Trophoblast cell (in vitro differentiated cells and primary cell): ENCODE measurements at regions not wholly inside any gene's neighbourhood (a gene's known extent, or its start where the extent isn't known, plus 50 kb on each side); places are given as distances from the start of the nearest gene placed in this dataset.

Source experiments
- DNase-seq, 2 donors: peaks; one replicate each; pipeline ENCODE4 v3.0.0-alpha.2; 2016
- H2AFZ ChIP-seq: 2 replicates; pipeline ENCODE4 v1.6.1; 2013; ENCODE audit warnings: low read length, moderate library complexity, mild to moderate bottlenecking; ENCODE audit not compliant: insufficient read depth, poor library complexity
- H2AK5ac ChIP-seq: 2 replicates; pipeline ENCODE4 v1.6.1; 2013; ENCODE audit warnings: mild to moderate bottlenecking, low read length
- H2BK120ac ChIP-seq: 2 replicates; pipeline ENCODE4 v1.6.1; 2013; ENCODE audit warnings: low read length, mild to moderate bottlenecking, moderate library complexity; ENCODE audit not compliant: insufficient read depth, poor library complexity
- H2BK12ac ChIP-seq: 2 replicates; pipeline ENCODE4 v1.6.1; 2013; ENCODE audit warnings: mild to moderate bottlenecking, low read length, moderate library complexity
- H2BK5ac ChIP-seq: 2 replicates; pipeline ENCODE4 v1.6.1; 2013; ENCODE audit warnings: low read length, low read depth, moderate library complexity, mild to moderate bottlenecking; ENCODE audit not compliant: poor library complexity
- H3K14ac ChIP-seq: 2 replicates; pipeline ENCODE4 v1.6.1; 2013; ENCODE audit warnings: mild to moderate bottlenecking, low read length
- H3K18ac ChIP-seq: 2 replicates; pipeline ENCODE4 v1.6.1; 2013; ENCODE audit warnings: mild to moderate bottlenecking, low read length
- H3K23ac ChIP-seq: 2 replicates; pipeline ENCODE4 v1.6.1; 2013; ENCODE audit warnings: low read length
- H3K27ac ChIP-seq: 2 replicates; pipeline ENCODE4 v1.5.1; 2013; ENCODE audit warnings: low read depth, mild to moderate bottlenecking, inconsistent platforms, low read length, moderate library complexity
- H3K27me3 ChIP-seq: 2 replicates; pipeline ENCODE4 v1.6.1; 2013; ENCODE audit warnings: inconsistent platforms, mild to moderate bottlenecking, low read length, moderate library complexity; ENCODE audit not compliant: insufficient read depth
- H3K36me3 ChIP-seq, 2 experiments: 1 replicate in 1 of 2; 2 replicates in 1 of 2; pipeline ENCODE4 v1.6.1; 2013; ENCODE audit warnings: low read length in 2 of 2, mild to moderate bottlenecking in 2 of 2, moderate library complexity in 1 of 2; ENCODE audit not compliant: insufficient read depth in 2 of 2, control insufficient read depth in 1 of 2
- H3K4ac ChIP-seq: 2 replicates; pipeline ENCODE4 v1.6.1; 2013; ENCODE audit warnings: low read depth, mild to moderate bottlenecking, low read length, moderate library complexity
- H3K4me1 ChIP-seq, 2 experiments: 1 replicate in 1 of 2; 2 replicates in 1 of 2; pipeline ENCODE4 v1.6.1; 2013; ENCODE audit warnings: low read length in 2 of 2, mild to moderate bottlenecking in 2 of 2, moderate library complexity in 1 of 2; ENCODE audit not compliant: insufficient read depth in 2 of 2, control insufficient read depth in 1 of 2
- H3K4me2 ChIP-seq: 2 replicates; pipeline ENCODE4 v1.6.1; 2013; ENCODE audit warnings: inconsistent platforms, mild to moderate bottlenecking, low read length, moderate library complexity
- H3K4me3 ChIP-seq: 2 replicates; pipeline ENCODE4 v1.5.1; 2013; ENCODE audit warnings: mild to moderate bottlenecking, low read depth, low read length, inconsistent platforms
- H3K79me1 ChIP-seq: one replicate; pipeline ENCODE4 v1.6.1; 2013; ENCODE audit warnings: low read length
- H3K79me2 ChIP-seq: 2 replicates; pipeline ENCODE4 v1.6.1; 2013; ENCODE audit warnings: low read length, mild to moderate bottlenecking; ENCODE audit not compliant: control insufficient read depth, insufficient read depth, poor library complexity
- H3K9ac ChIP-seq: 2 replicates; pipeline ENCODE4 v1.6.1; 2013; ENCODE audit warnings: mild to moderate bottlenecking, low read length
- H3K9me3 ChIP-seq: 2 replicates; pipeline ENCODE4 v1.6.1; 2013; ENCODE audit warnings: low read depth, mild to moderate bottlenecking, control low read depth, inconsistent platforms, low read length; ENCODE audit not compliant: insufficient read depth
- H4K12ac ChIP-seq: 2 replicates; pipeline ENCODE4 v1.6.1; 2013; ENCODE audit warnings: low read depth, mild to moderate bottlenecking, low read length, moderate library complexity
- H4K8ac ChIP-seq: 2 replicates; pipeline ENCODE4 v1.6.1; 2013; ENCODE audit warnings: low read depth, mild to moderate bottlenecking, low read length, moderate library complexity
- H4K91ac ChIP-seq: one replicate; pipeline ENCODE4 v1.6.1; 2013; ENCODE audit warnings: low read depth, mild to moderate bottlenecking, low read length, moderate library complexity
- WGBS: extraction: QIAGEN DNeasy Blood & Tissue Kit; methylation state at CpG from one replicate; pipeline ENCODE4 v1.1.7; 2013; ENCODE audit warnings: missing lambda C conversion rate; ENCODE audit not compliant: insufficient read length, insufficient coverage; ENCODE audit errors: extremely low coverage; 5-methylcytosine and 5-hydroxymethylcytosine counted together

DNA sequence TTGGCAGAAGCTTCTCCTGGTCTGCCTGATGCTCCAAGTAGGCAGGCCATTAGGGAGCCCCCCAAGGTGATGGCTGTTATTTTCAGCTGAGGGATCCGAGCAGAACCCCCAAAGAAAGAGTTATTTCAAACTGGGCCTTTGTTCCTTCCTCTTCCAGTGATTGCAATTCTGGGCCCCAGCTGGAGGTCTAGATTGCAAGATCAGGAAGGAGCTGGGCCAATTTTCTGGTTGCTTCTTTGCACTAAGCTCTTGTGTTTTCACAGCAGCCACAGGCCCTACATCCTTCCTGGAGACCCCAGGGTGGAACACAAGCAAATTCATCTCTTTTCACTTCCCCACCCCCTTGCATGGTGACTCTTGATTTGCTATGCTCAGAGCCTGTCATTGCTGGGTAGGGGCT lies 215.0 kb downstream of the SEMA6A start:
- H3K79me1 ChIP-seq, result no peaks in the 10 kb centered on the region
- no peak overlapping the region for H2BK120ac ChIP-seq
- no peak overlapping the region for H3K14ac ChIP-seq
- peaks cover 3 to 6% of the 10 kb centered on the region in 2 experiments for H3K4me1 ChIP-seq
- no peaks in the 10 kb centered on the region for H3K36me3 ChIP-seq
- no peak overlapping the region for H4K91ac ChIP-seq
- peaks cover 7% of the 10 kb centered on the region for H3K27me3 ChIP-seq
- DNase-seq, result no peak
- no peak overlapping the region for H3K4me3 ChIP-seq
- H3K4me2 ChIP-seq, result no peak overlapping the region
- H3K27ac ChIP-seq, result no peak overlapping the region
- no peak overlapping the region for H2AFZ ChIP-seq
- no peak overlapping the region for H4K8ac ChIP-seq
- no peaks in the 10 kb centered on the region for H3K79me2 ChIP-seq
- no peak overlapping the region for H4K12ac ChIP-seq
- no peak overlapping the region for H2AK5ac ChIP-seq
- H2BK5ac ChIP-seq, result no peak overlapping the region
- H3K4ac ChIP-seq, result no peak overlapping the region
- no CpG with 5 or more reads among the region's 1 CpG for WGBS
- H3K9me3 ChIP-seq, result no peaks in the 10 kb centered on the region
- H2BK12ac ChIP-seq, result no peak overlapping the region
- no peak overlapping the region for H3K9ac ChIP-seq
- H3K23ac ChIP-seq, result no peak overlapping the region
- no peak overlapping the region for H3K18ac ChIP-seq

DNA sequence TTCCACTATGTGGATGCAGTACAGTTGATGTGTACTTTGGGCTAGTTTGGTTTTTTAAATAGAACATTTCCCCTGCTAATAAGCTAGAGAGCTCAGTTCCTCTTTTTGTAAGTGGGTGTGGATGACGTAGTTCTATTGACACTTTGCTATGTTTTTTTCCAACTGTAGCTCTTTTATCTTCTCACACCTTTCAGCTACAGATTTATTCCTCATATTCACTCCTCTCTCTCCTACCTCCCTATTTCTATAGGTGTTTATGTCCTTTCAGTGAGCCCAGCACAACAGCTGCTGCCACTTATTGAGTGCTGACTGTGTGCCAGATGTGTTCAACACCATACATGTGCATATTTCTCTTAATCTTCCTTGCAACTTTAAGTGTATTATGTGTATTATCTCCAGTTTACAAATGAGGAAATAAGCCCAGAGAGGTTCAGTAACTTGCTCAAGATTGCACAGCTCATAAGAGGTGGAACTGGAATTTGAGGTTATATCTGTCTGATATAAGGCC lies 215.7 kb downstream of the SEMA6A start:
- peaks cover 3 to 6% of the 10 kb centered on the region in 2 experiments for H3K4me1 ChIP-seq
- H3K14ac ChIP-seq, result no peak overlapping the region
- no peak overlapping the region for H2BK5ac ChIP-seq
- H3K4ac ChIP-seq, result no peak overlapping the region
- WGBS, result no CpG with 5 or more reads among the region's 1 CpG
- H3K9ac ChIP-seq, result no peak overlapping the region
- H3K27ac ChIP-seq, result no peak overlapping the region
- H3K4me2 ChIP-seq, result no peak overlapping the region
- no peak overlapping the region for H4K12ac ChIP-seq
- H3K23ac ChIP-seq, result no peak overlapping the region
- H2BK12ac ChIP-seq, result no peak overlapping the region
- no peak overlapping the region for H2BK120ac ChIP-seq
- no peak for DNase-seq
- H2AK5ac ChIP-seq, result no peak overlapping the region
- H3K18ac ChIP-seq, result no peak overlapping the region
- no peak overlapping the region for H4K8ac ChIP-seq
- H3K9me3 ChIP-seq, result no peaks in the 10 kb centered on the region
- no peaks in the 10 kb centered on the region for H3K79me1 ChIP-seq
- no peaks in the 10 kb centered on the region for H3K79me2 ChIP-seq
- H3K36me3 ChIP-seq, result no peaks in the 10 kb centered on the region
- peaks cover 7% of the 10 kb centered on the region for H3K27me3 ChIP-seq
- H2AFZ ChIP-seq, result no peak overlapping the region
- H3K4me3 ChIP-seq, result no peak overlapping the region
- no peak overlapping the region for H4K91ac ChIP-seq

DNA sequence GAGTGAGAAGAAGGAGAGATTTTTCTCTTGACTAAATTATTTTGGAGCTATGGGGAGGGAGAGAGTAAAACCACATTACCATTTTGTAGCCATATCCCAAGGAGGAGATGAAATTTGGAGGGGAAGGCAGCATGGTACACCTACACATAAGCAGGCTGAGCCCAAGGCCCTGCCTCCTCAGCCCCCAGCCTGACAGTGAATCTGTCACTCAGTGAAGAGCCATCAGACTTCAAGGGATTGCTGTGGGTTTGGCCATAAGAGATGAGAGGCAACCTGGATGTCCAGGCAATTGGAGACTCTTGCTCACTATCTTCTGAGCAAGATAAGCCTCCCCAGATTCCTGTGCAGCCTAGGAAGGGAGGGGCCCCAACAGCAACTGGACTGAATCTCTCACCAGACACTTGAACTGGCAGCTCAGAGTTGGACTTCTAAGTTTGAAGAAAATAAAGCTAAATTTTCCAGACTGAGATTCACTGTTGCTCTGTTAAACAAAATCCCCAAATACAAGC lies 216.6 kb downstream of the SEMA6A start:
- H2BK12ac ChIP-seq, result no peak overlapping the region
- peaks cover 3 to 6% of the 10 kb centered on the region in 2 experiments for H3K4me1 ChIP-seq
- H4K91ac ChIP-seq, result no peak overlapping the region
- no peak overlapping the region for H2AFZ ChIP-seq
- H3K14ac ChIP-seq, result no peak overlapping the region
- H4K8ac ChIP-seq, result no peak overlapping the region
- no peak overlapping the region for H3K9ac ChIP-seq
- no peaks in the 10 kb centered on the region for H3K36me3 ChIP-seq
- H2AK5ac ChIP-seq, result no peak overlapping the region
- H3K27me3 ChIP-seq, result peaks cover 7% of the 10 kb centered on the region
- no peaks in the 10 kb centered on the region for H3K9me3 ChIP-seq
- no peak overlapping the region for H3K4ac ChIP-seq
- H3K79me1 ChIP-seq, result no peaks in the 10 kb centered on the region
- H3K4me3 ChIP-seq, result no peak overlapping the region
- H2BK120ac ChIP-seq, result no peak overlapping the region
- H3K27ac ChIP-seq, result no peak overlapping the region
- H3K18ac ChIP-seq, result no peak overlapping the region
- no peak for DNase-seq
- H2BK5ac ChIP-seq, result no peak overlapping the region
- no peaks in the 10 kb centered on the region for H3K79me2 ChIP-seq
- no peak overlapping the region for H4K12ac ChIP-seq
- H3K4me2 ChIP-seq, result no peak overlapping the region
- no peak overlapping the region for H3K23ac ChIP-seq

DNA sequence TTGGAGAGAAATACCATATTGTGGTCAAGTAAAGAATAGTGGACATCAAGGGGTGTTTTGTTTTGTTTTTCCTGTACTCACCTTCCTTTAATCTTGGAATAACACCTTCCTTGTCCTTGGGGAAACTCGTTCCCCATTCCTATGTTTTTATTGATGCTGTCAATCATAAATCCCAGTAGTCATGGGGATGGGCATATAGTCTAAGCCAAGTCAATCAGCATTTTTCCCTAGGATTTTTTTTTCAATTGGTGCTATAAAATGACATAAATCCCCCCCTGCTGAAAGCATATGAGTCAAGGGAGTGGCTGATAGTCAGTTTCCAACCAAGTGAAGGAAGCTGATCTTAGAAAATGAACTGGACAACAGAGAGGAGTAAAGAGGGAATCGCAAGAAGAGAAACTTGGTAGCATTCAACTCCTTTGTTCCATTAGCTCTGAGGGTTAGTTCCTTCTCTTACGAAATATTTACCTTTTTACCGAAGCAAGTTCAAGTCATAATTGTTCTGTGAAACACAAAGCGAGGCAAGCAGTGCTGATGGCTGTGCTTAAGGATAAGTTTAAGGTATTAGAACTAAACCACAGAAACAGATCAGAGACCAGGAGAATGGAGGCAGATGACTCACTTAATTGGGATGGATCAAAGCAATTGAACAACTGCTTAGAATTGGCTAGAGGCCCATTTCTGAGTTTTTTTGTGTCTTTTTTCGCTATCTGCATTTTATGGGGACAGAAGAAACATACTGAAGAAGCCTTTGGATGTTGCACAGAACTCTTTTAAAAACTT lies 218.6 kb downstream of the SEMA6A start:
- no CpG with 5 or more reads among the region's 6 CpGs for WGBS
- H3K18ac ChIP-seq, result no peak overlapping the region
- no peak overlapping the region for H3K4me2 ChIP-seq
- no peak overlapping the region for H2BK120ac ChIP-seq
- H2BK5ac ChIP-seq, result no peak overlapping the region
- H4K12ac ChIP-seq, result no peak overlapping the region
- H3K27ac ChIP-seq, result no peak overlapping the region
- H3K27me3 ChIP-seq, result no peaks in the 10 kb centered on the region
- no peak overlapping the region for H3K9ac ChIP-seq
- H3K23ac ChIP-seq, result no peak overlapping the region
- H4K91ac ChIP-seq, result no peak overlapping the region
- no peak overlapping the region for H3K14ac ChIP-seq
- H3K4ac ChIP-seq, result no peak overlapping the region
- no peak overlapping the region for H3K4me3 ChIP-seq
- no peak for DNase-seq
- H4K8ac ChIP-seq, result no peak overlapping the region
- H3K36me3 ChIP-seq, result no peaks in the 10 kb centered on the region
- no peaks in the 10 kb centered on the region for H3K79me1 ChIP-seq
- no peaks in the 10 kb centered on the region for H3K9me3 ChIP-seq
- peaks cover 0 to under 1% of the 10 kb centered on the region in 2 experiments for H3K4me1 ChIP-seq
- H2AFZ ChIP-seq, result no peak overlapping the region
- H2AK5ac ChIP-seq, result no peak overlapping the region
- no peaks in the 10 kb centered on the region for H3K79me2 ChIP-seq
- H2BK12ac ChIP-seq, result no peak overlapping the region
